Tibial artery (tissue), 4 donors: ENCODE measurements at regions not wholly inside any gene's neighbourhood (a gene's known extent, or its start where the extent isn't known, plus 50 kb on each side); places are given as distances from the start of the nearest gene placed in this dataset.

Experiments used
- DNase-seq, 2 donors: peaks; one replicate each; pipeline ENCODE4 v3.0.0-alpha.2; 2019
- H3K27ac ChIP-seq, 2 donors: fragments of 200-600 bp; sonication (generic) in 1 of 2; 1 replicate in 1 of 2; 2 replicates in 1 of 2; pipeline ENCODE4 v1.5.1; 2018 to 2019; ENCODE audit warnings: mild to moderate bottlenecking in 1 of 2
- H3K27me3 ChIP-seq, 2 donors: fragments of 200-600 bp; sonication (generic) in 1 of 2; one replicate each; pipeline versions ENCODE4 v1.5.1 to v1.6.0; 2016 to 2019
- H3K36me3 ChIP-seq, 3 donors: fragments of 200-600 bp; sonication (generic) in 2 of 3; one replicate each; pipeline ENCODE4 v1.5.1; 2016 to 2019; ENCODE audit warnings: mild to moderate bottlenecking in 2 of 3
- H3K4me1 ChIP-seq, 4 donors: fragments of 200-600 bp; sonication (generic) in 2 of 4; 1 replicate in 3 of 4; 2 replicates in 1 of 4; pipeline ENCODE4 v1.5.1; 2016 to 2019
- H3K4me3 ChIP-seq, 2 donors: fragments of 200-600 bp; sonication (generic) in 1 of 2; 1 replicate in 1 of 2; 2 replicates in 1 of 2; pipeline ENCODE4 v1.5.1; 2018 to 2019; ENCODE audit warnings: mild to moderate bottlenecking in 2 of 2
- H3K9me3 ChIP-seq, 3 donors: fragments of 200-600 bp; sonication (generic) in 1 of 3; one replicate each; pipeline ENCODE4 v1.5.1; 2016 to 2019
- CTCF ChIP-seq, 2 experiments: fragments of 200-600 bp in 1 of 2; fragments of 450-650 bp in 1 of 2; IDR thresholded peaks; one replicate each; pipeline ENCODE4 v1.5.1; 2017 to 2019; ENCODE audit warnings: antibody characterized with exemption in 2 of 2, mild to moderate bottlenecking in 1 of 2, moderate library complexity in 1 of 2
- intact Hi-C: fragments of 100-400 bp; cut with DNase I; formaldehyde crosslinking; loops from one replicate; pipeline ENCODE4 v1.15.0; 2023; ENCODE audit warnings: low total_unique reads

GRCh38 chr17:14719942-14720341, 419.1 kb downstream of the HS3ST3B1 start:
- Histone ChIP-seq H3K27ac (no peak overlapping the region), H3K4me3 (no peak overlapping the region), H3K36me3 (no peaks in the 10 kb centered on the region), H3K4me1 (no peaks in the 10 kb centered on the region), H3K9me3 (no peaks in the 10 kb centered on the region), H3K27me3 (no peaks in the 10 kb centered on the region)
- TF ChIP-seq CTCF (IDR thresholded peaks at IDR 0.05), result no peak
- intact Hi-C loops, result no loop called here
- no peak for DNase-seq

DNA sequence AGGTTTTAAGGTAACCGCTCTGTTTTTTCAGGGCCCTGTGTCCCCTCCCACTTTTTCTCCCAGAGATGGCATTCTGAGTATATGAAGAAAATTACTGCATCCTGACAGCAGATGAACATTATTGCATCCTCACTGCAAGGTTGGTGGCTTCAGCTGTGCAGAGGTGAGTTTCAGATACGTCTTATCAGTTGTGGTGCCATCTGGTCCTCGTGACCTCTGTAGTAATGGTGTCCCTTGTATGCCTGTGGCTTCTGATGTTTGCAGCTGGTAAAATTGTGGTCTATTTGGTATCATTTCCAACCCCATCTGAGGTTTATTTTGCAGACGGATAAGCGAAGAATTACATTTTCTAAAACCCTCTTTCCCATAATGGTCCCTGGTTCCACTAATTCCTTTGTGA, 417.0 kb downstream of the HS3ST3B1 start:
- H3K4me3 ChIP-seq, result no peak overlapping the region
- H3K36me3 ChIP-seq, result no peaks in the 10 kb centered on the region
- H3K9me3 ChIP-seq, result no peaks in the 10 kb centered on the region
- H3K27me3 ChIP-seq, result no peaks in the 10 kb centered on the region
- no peak for DNase-seq
- H3K4me1 ChIP-seq, result no peaks in the 10 kb centered on the region
- no peak for TF ChIP-seq CTCF (IDR thresholded peaks at IDR 0.05)
- no peak overlapping the region for H3K27ac ChIP-seq
- intact Hi-C loops, result no loop called here

GRCh38 chr17:14715561-14715960, 414.7 kb downstream of the HS3ST3B1 start:
- H3K4me1 ChIP-seq, result no peaks in the 10 kb centered on the region
- H3K4me3 ChIP-seq, result no peak overlapping the region
- no peaks in the 10 kb centered on the region for H3K9me3 ChIP-seq
- DNase-seq, result no peak
- intact Hi-C loops, result no loop called here
- no peaks in the 10 kb centered on the region for H3K36me3 ChIP-seq
- no peaks in the 10 kb centered on the region for H3K27me3 ChIP-seq
- no peak overlapping the region for H3K27ac ChIP-seq
- no peak for TF ChIP-seq CTCF (IDR thresholded peaks at IDR 0.05)

- intact Hi-C loops, result no loop called here
- H3K36me3 ChIP-seq, result no peaks in the 10 kb centered on the region
- no peaks in the 10 kb centered on the region for H3K27me3 ChIP-seq
- H3K27ac ChIP-seq, result no peak overlapping the region
- H3K9me3 ChIP-seq, result no peaks in the 10 kb centered on the region
- no peaks in the 10 kb centered on the region for H3K4me1 ChIP-seq
- no peak overlapping the region for H3K4me3 ChIP-seq
- DNase-seq, result no peak
- TF ChIP-seq CTCF (IDR thresholded peaks at IDR 0.05), result no peak
These were observed 411.7 kb downstream of the HS3ST3B1 start for GRCh38 chr17:14712611-14713021.

DNA sequence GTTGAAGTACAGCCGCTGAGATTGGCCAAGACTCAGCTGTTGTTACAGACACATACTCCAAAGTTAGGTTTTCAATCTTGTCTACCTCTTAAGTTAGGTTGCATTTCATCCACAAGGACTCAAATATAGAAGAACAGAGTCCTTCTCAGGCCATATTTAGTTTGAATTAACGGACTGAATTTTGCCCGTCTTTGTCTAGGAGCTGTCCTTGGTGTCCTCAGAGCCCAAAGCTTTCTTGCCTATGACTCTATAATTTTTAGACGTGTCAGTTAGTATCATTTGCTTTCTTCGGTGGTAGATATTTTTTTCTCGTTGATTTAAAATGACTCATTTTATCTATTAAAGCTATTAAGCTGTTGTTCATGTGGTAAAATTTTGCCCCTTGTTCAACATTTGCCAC, 403.2 kb downstream of the HS3ST3B1 start:
- Histone ChIP-seq H3K27me3 (no peaks in the 10 kb centered on the region), H3K4me1 (no peaks in the 10 kb centered on the region), H3K27ac (no peak overlapping the region), H3K4me3 (no peak overlapping the region), H3K9me3 (peaks cover 0 to 2% (median 0%) of the 10 kb centered on the region in 3 donors), H3K36me3 (no peaks in the 10 kb centered on the region)
- intact Hi-C loops, result no loop called here
- no peak for DNase-seq
- TF ChIP-seq CTCF (IDR thresholded peaks at IDR 0.05), result no peak

- Histone ChIP-seq H3K36me3 (no peaks in the 10 kb centered on the region), H3K9me3 (peaks cover 0 to 2% (median 0%) of the 10 kb centered on the region in 3 donors), H3K27ac (no peak overlapping the region), H3K4me3 (no peak overlapping the region), H3K4me1 (no peaks in the 10 kb centered on the region), H3K27me3 (no peaks in the 10 kb centered on the region)
- intact Hi-C loops, result no loop called here
- no peak for DNase-seq
- TF ChIP-seq CTCF (IDR thresholded peaks at IDR 0.05), result no peak
These were observed 401.0 kb downstream of the HS3ST3B1 start for GRCh38 chr17:14701886-14702285.
